ENCODE measurements at regions not wholly inside any gene's neighbourhood (a gene's known extent, or its start where the extent isn't known, plus 50 kb on each side); places are given as distances from the start of the nearest gene placed in this dataset.

- no peak for DNase-seq (ENCODE audit: low read depth, low spot score)
Measured at GRCh38 chr9:14520341-14520740, 172.9 kb downstream of the ZDHHC21 start.

GRCh38 chr9:14517154-14517906, 175.9 kb downstream of the ZDHHC21 start:
- DNase-seq (ENCODE audit: low read depth, low spot score), result no peak

- no peak for DNase-seq (ENCODE audit: low read depth, low spot score)
Measured at GRCh38 chr9:14516656-14517055, 176.6 kb downstream of the ZDHHC21 start.

GRCh38 chr9:14515571-14516198, 177.5 kb downstream of the ZDHHC21 start:
- DNase-seq (ENCODE audit: low read depth, low spot score), result peak; percentile 59

- no peak for DNase-seq (ENCODE audit: low read depth, low spot score)
Measured at GRCh38 chr9:14515049-14515448, 178.2 kb downstream of the ZDHHC21 start.

- DNase-seq (ENCODE audit: low read depth, low spot score), result no peak
Measured at GRCh38 chr9:14512942-14513341, 180.3 kb downstream of the ZDHHC21 start.

GRCh38 chr9:14511452-14511851, 181.8 kb downstream of the ZDHHC21 start:
- DNase-seq (ENCODE audit: low read depth, low spot score), result no peak

- no peak for DNase-seq (ENCODE audit: low read depth, low spot score)
Measured at GRCh38 chr9:14508884-14509283, 184.3 kb downstream of the ZDHHC21 start.

GRCh38 chr9:14501366-14501765, 187.4 kb upstream of the NFIB start:
- no peak for DNase-seq (ENCODE audit: low read depth, low spot score)

- no peak for DNase-seq (ENCODE audit: low read depth, low spot score)
Measured at GRCh38 chr9:14500705-14501104, 186.8 kb upstream of the NFIB start.

- no peak for DNase-seq (ENCODE audit: low read depth, low spot score)
Measured at GRCh38 chr9:14499976-14500375, 186.0 kb upstream of the NFIB start.

- no peak for DNase-seq (ENCODE audit: low read depth, low spot score)
Measured at GRCh38 chr9:14498824-14499223, 184.9 kb upstream of the NFIB start.

GRCh38 chr9:14497476-14497875, 183.5 kb upstream of the NFIB start:
- no peak for DNase-seq (ENCODE audit: low read depth, low spot score)

- DNase-seq (ENCODE audit: low read depth, low spot score), result no peak
Measured at GRCh38 chr9:14488421-14489190, 174.7 kb upstream of the NFIB start.

GRCh38 chr9:14487547-14488185, 173.7 kb upstream of the NFIB start:
- DNase-seq (ENCODE audit: low read depth, low spot score), result no peak

- no peak for DNase-seq (ENCODE audit: low read depth, low spot score)
Measured at GRCh38 chr9:14485366-14485765, 171.4 kb upstream of the NFIB start.

GRCh38 chr9:14482856-14483255, 168.9 kb upstream of the NFIB start:
- no peak for DNase-seq (ENCODE audit: low read depth, low spot score)

GRCh38 chr9:14480526-14480925, 166.6 kb upstream of the NFIB start:
- no peak for DNase-seq (ENCODE audit: low read depth, low spot score)

GRCh38 chr9:14479163-14479560, 165.2 kb upstream of the NFIB start:
- no peak for DNase-seq (ENCODE audit: low read depth, low spot score)

- DNase-seq (ENCODE audit: low read depth, low spot score), result no peak
Measured at GRCh38 chr9:14478175-14479162, 164.5 kb upstream of the NFIB start.

- no peak for DNase-seq (ENCODE audit: low read depth, low spot score)
Measured at GRCh38 chr9:14471041-14471440, 157.1 kb upstream of the NFIB start.
